ENCODE measurements at regions not wholly inside any gene's neighbourhood (a gene's known extent, or its start where the extent isn't known, plus 50 kb on each side); places are given as distances from the start of the nearest gene placed in this dataset.
"Not testable (repeated sequence)": the region's sequence is repeated elsewhere in the genome, so short reads cannot be mapped to it uniquely, and the experiment has no call there.

DNA sequence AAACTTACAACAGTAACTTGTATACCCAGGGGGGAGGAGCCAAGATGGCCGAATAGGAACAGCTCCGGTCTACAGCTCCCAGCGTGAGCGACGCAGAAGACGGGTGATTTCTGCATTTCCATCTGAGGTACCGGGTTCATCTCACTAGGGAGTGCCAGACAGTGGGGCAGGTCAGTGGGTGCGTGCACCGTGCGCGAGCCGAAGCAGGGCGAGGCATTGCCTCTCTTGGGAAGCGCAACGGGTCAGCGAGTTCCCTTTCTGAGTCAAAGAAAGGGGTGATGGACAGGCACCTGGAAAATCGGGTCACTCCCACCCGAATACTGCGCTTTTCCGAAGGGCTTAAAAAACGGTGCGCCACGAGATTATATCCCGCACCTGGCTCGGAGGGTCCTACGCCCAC is 278.8 kb downstream of the FAM47B start:
- H3K36me3 Mint-ChIP-seq (ENCODE audit: insufficient read depth in 2 of 2); H3K27ac Mint-ChIP-seq; DNase-seq; H3K4me3 Mint-ChIP-seq; ATAC-seq (replicated peaks in 1 of 2); H3K9me3 Mint-ChIP-seq; H3K4me1 Mint-ChIP-seq (ENCODE audit: low read depth): not testable (repeated sequence)
- H3K27me3 Mint-ChIP-seq (ENCODE audit: low read depth): peaks cover 12% of the 10 kb centered on the region

DNA sequence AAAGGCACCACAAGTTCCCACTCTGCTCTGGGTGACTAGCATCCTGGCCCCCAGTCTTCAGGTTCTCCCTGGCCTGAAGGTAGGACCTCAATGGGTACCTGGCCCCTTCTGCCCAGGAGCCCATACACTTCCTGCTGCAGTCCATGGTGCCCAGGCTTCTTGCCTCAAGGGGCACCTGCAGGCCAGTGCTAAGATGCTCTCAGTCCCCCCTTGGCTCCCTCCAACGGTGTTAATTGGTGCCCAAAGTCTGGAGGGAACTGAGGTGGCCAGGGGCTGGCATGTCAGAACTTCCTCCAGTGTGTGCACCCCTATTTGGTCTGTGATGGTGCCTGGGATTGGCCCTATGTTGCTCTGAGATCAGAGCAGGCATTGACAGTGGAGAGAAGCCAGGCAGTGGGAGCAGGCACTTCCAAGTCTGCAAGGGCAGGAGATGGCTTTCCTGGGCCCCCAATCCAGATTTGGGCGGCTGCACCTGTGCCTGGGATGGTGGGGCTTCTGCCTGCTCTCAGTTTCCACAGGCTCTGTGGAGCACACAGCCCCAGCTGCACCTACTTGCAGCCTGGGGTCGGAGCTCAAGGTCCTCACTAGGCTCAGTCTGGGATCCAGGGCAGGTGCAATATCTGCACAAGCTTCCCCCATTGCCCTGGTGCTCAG is 301.6 kb downstream of the FAM47B start:
- DNase-seq: no peak
- peaks cover 11% of the 10 kb centered on the region for H3K27me3 Mint-ChIP-seq (ENCODE audit: low read depth)
- H3K4me1 Mint-ChIP-seq (ENCODE audit: low read depth): no peaks in the 10 kb centered on the region
- H3K27ac Mint-ChIP-seq: no peak overlapping the region
- H3K9me3 Mint-ChIP-seq: no peaks in the 10 kb centered on the region
- no peaks in the 10 kb centered on the region for H3K36me3 Mint-ChIP-seq (ENCODE audit: insufficient read depth in 2 of 2)
- H3K4me3 Mint-ChIP-seq: no peak overlapping the region
- ATAC-seq (replicated peaks in 1 of 2): no peak

DNA sequence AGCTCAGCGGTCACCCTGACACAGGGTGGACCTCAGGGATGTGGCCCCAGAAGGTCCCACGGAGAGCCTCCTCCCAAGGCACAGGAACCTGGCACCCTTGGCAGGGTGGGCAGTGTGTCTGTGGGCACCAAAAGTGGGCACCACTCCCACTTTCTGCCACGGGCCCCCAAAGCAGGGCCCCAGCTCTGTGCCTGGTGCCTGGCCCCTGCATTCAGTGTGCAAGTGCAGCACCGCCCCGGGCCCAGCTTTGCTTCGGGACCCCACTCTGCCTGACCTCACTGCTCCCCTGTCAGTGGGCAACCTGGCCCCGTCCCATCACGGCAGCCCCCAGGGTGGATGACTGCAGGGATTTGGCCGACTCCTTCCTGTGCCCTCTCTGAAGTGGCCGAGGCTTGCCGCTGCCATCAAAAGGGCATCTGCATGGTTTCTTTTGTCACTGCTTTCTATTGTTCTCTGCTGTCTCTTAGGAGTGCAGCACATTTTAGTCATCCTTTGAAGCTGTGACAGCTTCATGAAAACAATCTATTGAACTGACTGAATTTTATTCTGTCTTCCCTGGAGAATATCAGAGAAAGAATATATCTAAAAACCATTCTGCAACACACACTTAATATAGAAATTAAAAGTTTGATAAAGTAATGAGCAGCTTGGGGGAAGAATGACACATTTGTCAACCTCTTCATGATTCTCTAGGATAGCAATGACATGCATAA is 302.4 kb downstream of the FAM47B start:
- no peaks in the 10 kb centered on the region for H3K4me1 Mint-ChIP-seq (ENCODE audit: low read depth)
- H3K36me3 Mint-ChIP-seq (ENCODE audit: insufficient read depth in 2 of 2): no peaks in the 10 kb centered on the region
- DNase-seq (no peak), ATAC-seq (replicated peaks in 1 of 2) (no peak)
- no peak overlapping the region for H3K4me3 Mint-ChIP-seq
- no peak overlapping the region for H3K27ac Mint-ChIP-seq
- peaks cover 14% of the 10 kb centered on the region for H3K27me3 Mint-ChIP-seq (ENCODE audit: low read depth)
- no peaks in the 10 kb centered on the region for H3K9me3 Mint-ChIP-seq

DNA sequence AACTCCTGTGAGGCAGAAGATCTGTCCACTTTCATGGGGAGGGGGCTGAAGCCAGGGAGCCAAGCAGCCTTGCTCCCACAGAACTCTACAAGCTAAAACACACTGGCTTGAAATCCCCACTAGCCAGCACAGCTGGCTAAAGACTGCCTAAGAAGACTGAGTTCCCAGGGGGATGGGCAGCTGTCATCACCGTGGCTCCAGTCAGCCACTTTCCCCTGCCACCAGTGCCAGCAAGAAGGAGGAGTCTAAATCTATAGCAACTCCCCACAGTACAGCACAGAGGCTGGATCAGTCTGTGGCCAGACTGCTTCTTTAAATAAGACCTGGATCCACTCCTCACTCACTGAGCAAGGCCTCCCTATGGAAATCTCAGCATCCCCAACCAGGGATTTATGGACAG is 308.6 kb downstream of the FAM47B start:
- DNase-seq: no peak
- Mint-ChIP-seq H3K27ac (no peak overlapping the region), H3K36me3 (ENCODE audit: insufficient read depth in 2 of 2) (no peaks in the 10 kb centered on the region), H3K4me1 (ENCODE audit: low read depth) (no peaks in the 10 kb centered on the region), H3K27me3 (ENCODE audit: low read depth) (peaks cover 8% of the 10 kb centered on the region), H3K9me3 (peaks cover 2 to 3% of the 10 kb centered on the region in 2 donors), H3K4me3 (no peak overlapping the region)
- ATAC-seq (replicated peaks in 1 of 2): no peak

DNA sequence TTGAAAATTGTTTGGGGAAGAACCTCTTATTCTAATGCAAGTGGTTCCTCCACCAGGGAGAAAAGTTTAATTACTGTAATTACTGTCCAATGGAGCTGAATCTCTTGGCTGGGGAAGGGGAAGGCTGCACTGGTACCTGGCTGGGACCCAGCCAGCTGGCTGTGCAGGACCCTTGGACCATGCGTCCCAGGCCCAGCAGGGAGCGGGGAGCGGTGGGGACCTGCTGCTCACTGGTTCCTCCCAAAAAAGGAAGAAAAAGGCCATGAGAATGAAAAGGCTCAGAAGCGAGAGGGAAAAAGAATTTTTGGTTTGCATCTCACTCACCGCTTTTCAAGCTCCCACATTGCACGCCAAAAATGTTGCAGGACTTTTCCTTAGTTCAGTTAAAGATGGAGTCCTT is 333.5 kb downstream of the FAM47B start:
- H3K9me3 Mint-ChIP-seq: no peaks in the 10 kb centered on the region
- no peak overlapping the region for H3K27ac Mint-ChIP-seq
- no peaks in the 10 kb centered on the region for H3K4me1 Mint-ChIP-seq (ENCODE audit: low read depth)
- no peaks in the 10 kb centered on the region for H3K36me3 Mint-ChIP-seq (ENCODE audit: insufficient read depth in 2 of 2)
- ATAC-seq (replicated peaks in 1 of 2) (no peak), DNase-seq (no peak)
- no peak overlapping the region for H3K4me3 Mint-ChIP-seq
- no peaks in the 10 kb centered on the region for H3K27me3 Mint-ChIP-seq (ENCODE audit: low read depth)

DNA sequence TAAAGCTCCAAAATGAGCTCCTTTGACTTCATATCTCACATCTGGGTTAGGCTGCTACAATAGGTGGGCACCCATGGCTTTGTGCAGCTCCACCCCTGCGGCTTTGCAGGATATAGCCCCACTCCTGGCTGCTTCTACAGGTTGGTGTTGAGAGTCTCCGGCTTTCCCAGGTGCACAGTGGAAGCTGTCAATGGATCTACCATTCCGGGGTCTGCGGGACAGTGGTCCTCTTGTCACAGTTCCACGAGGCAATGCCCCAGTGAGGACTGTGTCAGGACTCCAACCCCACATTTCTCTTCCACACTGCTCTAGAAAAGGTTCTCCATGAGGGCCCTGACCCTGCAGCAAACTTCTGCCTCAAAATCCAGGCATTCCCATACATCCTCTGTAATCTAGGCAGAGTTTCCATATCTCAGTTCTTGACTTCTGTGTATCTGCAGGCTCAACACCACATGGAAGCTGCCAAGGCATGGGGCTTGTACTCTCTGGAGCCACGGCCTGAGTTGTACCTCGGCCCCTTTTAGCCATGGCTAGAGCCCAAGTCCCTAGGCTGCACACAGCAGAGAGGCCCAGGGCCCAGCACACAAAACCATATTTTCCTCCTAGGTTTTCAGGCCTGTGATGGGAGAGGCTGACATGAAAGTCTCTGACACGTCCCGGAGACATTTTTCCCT is 342.8 kb downstream of the FAM47B start:
- no peak for DNase-seq
- H3K9me3 Mint-ChIP-seq: peaks cover 2 to 6% of the 10 kb centered on the region in 2 donors
- no peaks in the 10 kb centered on the region for H3K4me1 Mint-ChIP-seq (ENCODE audit: low read depth)
- H3K36me3 Mint-ChIP-seq (ENCODE audit: insufficient read depth in 2 of 2): peaks cover 0 to 3% of the 10 kb centered on the region in 2 donors
- H3K27ac Mint-ChIP-seq: no peak overlapping the region
- no peaks in the 10 kb centered on the region for H3K27me3 Mint-ChIP-seq (ENCODE audit: low read depth)
- no peak overlapping the region for H3K4me3 Mint-ChIP-seq
- no peak for ATAC-seq (replicated peaks in 1 of 2)

DNA sequence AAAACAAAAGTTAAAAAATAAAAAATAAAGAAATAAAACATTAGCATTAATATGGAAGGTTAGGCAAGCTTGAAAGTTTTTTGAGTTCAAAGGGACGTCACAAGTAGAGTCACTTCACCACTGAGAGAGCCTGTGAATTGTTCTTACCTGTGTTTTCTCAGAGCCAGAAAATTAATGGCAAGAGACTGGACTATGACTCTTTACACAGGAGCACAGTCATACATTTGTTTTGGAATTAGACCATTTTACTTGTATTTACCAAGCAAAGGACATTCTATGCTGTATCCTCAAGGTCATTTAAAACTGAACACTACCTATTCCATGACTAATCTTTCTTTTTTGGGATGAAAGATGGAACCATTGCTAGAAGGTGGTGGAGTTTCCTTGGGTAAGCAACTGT is 346.1 kb downstream of the FAM47B start:
- H3K27ac Mint-ChIP-seq: no peak overlapping the region
- peaks cover 0 to 3% of the 10 kb centered on the region in 2 donors for H3K36me3 Mint-ChIP-seq (ENCODE audit: insufficient read depth in 2 of 2)
- no peaks in the 10 kb centered on the region for H3K27me3 Mint-ChIP-seq (ENCODE audit: low read depth)
- H3K9me3 Mint-ChIP-seq: peaks cover 2 to 5% of the 10 kb centered on the region in 2 donors
- H3K4me3 Mint-ChIP-seq: no peak overlapping the region
- DNase-seq: no peak
- no peak for ATAC-seq (replicated peaks in 1 of 2)
- no peaks in the 10 kb centered on the region for H3K4me1 Mint-ChIP-seq (ENCODE audit: low read depth)

DNA sequence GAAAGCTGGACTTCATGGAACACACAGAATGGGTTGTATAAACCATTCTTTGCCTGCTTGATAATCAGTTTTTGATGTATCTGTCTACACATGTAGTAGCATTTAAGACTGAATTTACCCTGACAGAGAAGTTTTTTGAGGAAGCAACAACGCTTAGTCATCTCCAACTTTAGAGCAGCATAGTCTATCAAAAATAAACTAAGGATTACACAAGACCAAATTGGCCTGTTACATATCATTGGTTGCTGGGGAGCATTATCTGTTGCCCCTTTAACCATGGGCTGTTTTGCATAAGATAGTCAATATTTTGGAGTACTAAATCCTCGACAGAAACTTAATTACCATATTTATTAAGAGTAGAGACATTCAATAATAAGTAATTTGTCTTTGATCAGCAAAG is 347.4 kb downstream of the FAM47B start:
- Mint-ChIP-seq H3K4me3 (no peak overlapping the region), H3K27ac (no peak overlapping the region), H3K36me3 (ENCODE audit: insufficient read depth in 2 of 2) (peaks cover 0 to 3% of the 10 kb centered on the region in 2 donors), H3K4me1 (ENCODE audit: low read depth) (no peaks in the 10 kb centered on the region), H3K27me3 (ENCODE audit: low read depth) (no peaks in the 10 kb centered on the region), H3K9me3 (peaks cover under 1 to 3% of the 10 kb centered on the region in 2 donors)
- DNase-seq: no peak
- ATAC-seq (replicated peaks in 1 of 2): no peak

DNA sequence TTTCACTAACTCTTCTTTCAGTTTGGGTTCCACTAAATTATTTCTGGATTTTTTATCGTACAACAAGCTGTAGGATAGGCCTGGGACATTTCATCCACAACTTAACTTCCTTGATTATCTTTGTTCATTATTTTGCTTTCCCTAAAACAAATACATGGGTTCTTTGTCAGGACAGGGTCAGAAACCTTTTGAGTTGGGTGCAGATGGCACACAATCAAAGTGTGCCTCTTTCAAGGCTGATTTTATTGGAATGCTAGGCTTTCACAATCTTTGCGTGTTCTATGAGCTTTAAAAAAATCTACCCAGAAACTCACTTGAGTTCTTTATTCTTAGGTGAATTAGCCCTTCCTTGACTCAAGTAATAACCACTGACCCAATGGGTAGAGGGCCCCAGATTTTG is 348.4 kb downstream of the FAM47B start:
- Mint-ChIP-seq H3K4me3 (no peak overlapping the region), H3K27me3 (ENCODE audit: low read depth) (no peaks in the 10 kb centered on the region), H3K4me1 (ENCODE audit: low read depth) (no peaks in the 10 kb centered on the region), H3K36me3 (ENCODE audit: insufficient read depth in 2 of 2) (peaks cover 0 to 2% of the 10 kb centered on the region in 2 donors), H3K9me3 (peaks cover 0 to 1% of the 10 kb centered on the region in 2 donors), H3K27ac (no peak overlapping the region)
- DNase-seq: no peak
- ATAC-seq (replicated peaks in 1 of 2): no peak

DNA sequence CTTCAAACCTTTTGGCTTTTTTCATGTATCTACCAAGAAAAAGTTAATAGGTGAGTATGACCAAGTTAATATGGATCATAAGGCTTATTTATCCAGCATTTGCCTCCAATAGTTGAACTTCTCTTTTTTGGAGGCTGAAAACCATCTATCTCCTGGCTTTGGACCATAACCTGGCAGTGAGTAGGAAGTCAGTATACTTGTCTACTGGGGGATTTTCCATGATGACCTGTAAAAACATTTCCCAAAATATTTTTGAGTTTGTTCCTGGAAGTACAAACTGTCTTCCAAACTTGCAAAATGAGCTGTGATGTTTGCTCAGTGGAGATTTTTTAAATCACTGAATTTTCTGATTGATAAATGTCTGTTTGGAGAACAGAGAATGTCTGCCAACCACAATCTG is 349.9 kb downstream of the FAM47B start:
- H3K36me3 Mint-ChIP-seq (ENCODE audit: insufficient read depth in 2 of 2): no peaks in the 10 kb centered on the region
- H3K27ac Mint-ChIP-seq: no peak overlapping the region
- no peaks in the 10 kb centered on the region for H3K4me1 Mint-ChIP-seq (ENCODE audit: low read depth)
- H3K9me3 Mint-ChIP-seq: no peaks in the 10 kb centered on the region
- DNase-seq (no peak), ATAC-seq (replicated peaks in 1 of 2) (no peak)
- H3K27me3 Mint-ChIP-seq (ENCODE audit: low read depth): no peaks in the 10 kb centered on the region
- H3K4me3 Mint-ChIP-seq: no peak overlapping the region

DNA sequence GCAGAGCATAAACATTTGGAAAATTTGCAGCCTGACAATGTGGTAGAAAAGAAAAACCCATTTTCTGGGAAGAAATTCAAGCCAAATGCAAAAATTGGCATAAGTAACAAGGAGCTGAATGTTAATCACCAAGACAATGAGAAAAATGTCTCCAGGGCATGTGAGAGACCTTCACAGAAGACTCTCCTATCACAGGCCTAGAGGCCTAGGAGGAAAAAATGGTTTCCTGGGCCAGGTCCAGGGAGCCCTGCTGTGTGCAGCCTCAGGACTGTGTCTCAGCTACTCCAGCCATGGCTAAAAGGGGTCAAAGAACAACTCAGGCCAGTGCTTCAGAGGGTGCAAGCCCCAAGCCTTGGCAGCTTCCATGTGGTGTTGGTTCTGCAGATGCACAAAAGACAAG is 362.4 kb downstream of the FAM47B start:
- ATAC-seq (replicated peaks in 1 of 2); DNase-seq; H3K4me3 Mint-ChIP-seq; H3K27ac Mint-ChIP-seq; H3K36me3 Mint-ChIP-seq (ENCODE audit: insufficient read depth in 2 of 2); H3K27me3 Mint-ChIP-seq (ENCODE audit: low read depth); H3K4me1 Mint-ChIP-seq (ENCODE audit: low read depth): not testable (repeated sequence)
- peaks cover 10 to 14% of the 10 kb centered on the region in 2 donors for H3K9me3 Mint-ChIP-seq

DNA sequence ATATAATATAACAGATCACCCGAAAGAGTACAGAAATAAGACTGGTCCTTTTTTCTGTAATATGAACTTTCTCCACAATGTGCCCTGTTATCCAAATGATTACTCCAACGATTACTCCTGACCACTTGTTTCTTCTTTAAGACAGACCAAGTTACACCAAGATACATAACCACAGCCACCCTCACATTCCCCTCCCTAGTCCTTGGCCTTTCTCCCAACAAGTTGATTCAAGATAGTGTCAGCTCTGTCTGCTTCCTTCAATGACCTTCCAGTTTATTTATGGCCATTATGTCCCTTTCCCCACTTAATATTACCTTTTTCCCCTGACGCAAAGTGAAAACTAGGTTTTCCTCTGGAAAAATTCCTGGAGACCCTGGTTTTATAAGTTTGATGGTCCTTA is 397.2 kb downstream of the FAM47B start:
- DNase-seq: no peak
- Mint-ChIP-seq H3K9me3 (no peaks in the 10 kb centered on the region), H3K36me3 (ENCODE audit: insufficient read depth in 2 of 2) (no peaks in the 10 kb centered on the region), H3K27me3 (ENCODE audit: low read depth) (no peaks in the 10 kb centered on the region), H3K4me3 (no peak overlapping the region), H3K4me1 (ENCODE audit: low read depth) (no peaks in the 10 kb centered on the region), H3K27ac (no peak overlapping the region)
- no peak for ATAC-seq (replicated peaks in 1 of 2)

DNA sequence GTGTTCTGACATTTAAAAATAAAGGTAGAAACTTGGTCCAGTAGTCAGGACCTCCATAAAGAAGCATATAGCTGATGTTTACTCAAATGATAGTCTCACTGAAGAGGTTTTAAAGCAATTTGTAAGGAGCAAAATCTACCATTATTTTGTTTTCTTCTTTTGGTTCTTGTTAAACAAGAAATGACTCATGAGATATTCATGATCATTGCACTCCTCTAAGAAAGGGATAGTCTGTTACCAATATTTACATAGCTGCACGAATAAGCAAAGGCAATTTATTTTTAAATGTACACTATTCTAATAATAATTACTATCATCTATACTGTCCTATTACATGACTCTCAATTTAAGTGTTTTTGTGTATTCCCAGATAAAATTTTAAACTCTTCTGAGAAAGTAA is 397.9 kb downstream of the FAM47B start:
- ATAC-seq (replicated peaks in 1 of 2): no peak
- no peaks in the 10 kb centered on the region for H3K27me3 Mint-ChIP-seq (ENCODE audit: low read depth)
- no peak overlapping the region for H3K4me3 Mint-ChIP-seq
- no peaks in the 10 kb centered on the region for H3K9me3 Mint-ChIP-seq
- no peak overlapping the region for H3K27ac Mint-ChIP-seq
- no peaks in the 10 kb centered on the region for H3K36me3 Mint-ChIP-seq (ENCODE audit: insufficient read depth in 2 of 2)
- no peaks in the 10 kb centered on the region for H3K4me1 Mint-ChIP-seq (ENCODE audit: low read depth)
- no peak for DNase-seq

Measured in activated T-cell treated with anti-CD3 and anti-CD28 coated beads, Interleukin-2, amount 50 U/mL, for 72 hours (primary cell).